ENCODE measurements at regions not wholly inside any gene's neighbourhood (a gene's known extent, or its start where the extent isn't known, plus 50 kb on each side); places are given as distances from the start of the nearest gene placed in this dataset.

GRCh38 chr2:65501074-65501473 lies 68.7 kb upstream of the SPRED2 start:
- TF ChIP-seq CTCF (IDR thresholded peaks at IDR 0.05; ENCODE audit: poor library complexity) (no peak), EZH2 (IDR thresholded peaks at IDR 0.05; ENCODE audit: borderline replicate concordance) (no peak), EZH2phosphoT487 (IDR thresholded peaks at IDR 0.05; ENCODE audit: low read depth, severe bottlenecking, unreplicated experiment) (no peak)
